ENCODE measurements at regions not wholly inside any gene's neighbourhood (a gene's known extent, or its start where the extent isn't known, plus 50 kb on each side); places are given as distances from the start of the nearest gene placed in this dataset.

DNA sequence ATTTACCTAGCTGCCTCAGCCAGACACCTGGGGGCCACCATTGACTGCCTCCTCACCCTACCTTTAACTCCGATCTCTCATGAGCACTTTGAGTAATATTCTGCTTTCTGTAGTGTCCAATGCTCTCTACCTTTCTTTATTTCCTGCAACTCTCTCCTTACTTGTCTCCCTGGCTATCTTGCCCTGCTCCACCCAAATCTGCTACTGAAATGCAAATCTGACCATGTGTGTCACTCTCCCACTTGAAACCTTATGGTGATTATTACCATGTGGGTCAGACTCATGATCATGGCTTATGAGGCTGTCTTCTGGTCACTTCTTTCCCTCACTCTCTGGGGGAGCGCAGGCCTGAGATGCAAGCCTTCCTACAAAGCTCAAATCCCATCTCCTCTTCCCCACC is 83.3 kb downstream of the INSIG2 start:
- DNase-seq = no peak

DNA sequence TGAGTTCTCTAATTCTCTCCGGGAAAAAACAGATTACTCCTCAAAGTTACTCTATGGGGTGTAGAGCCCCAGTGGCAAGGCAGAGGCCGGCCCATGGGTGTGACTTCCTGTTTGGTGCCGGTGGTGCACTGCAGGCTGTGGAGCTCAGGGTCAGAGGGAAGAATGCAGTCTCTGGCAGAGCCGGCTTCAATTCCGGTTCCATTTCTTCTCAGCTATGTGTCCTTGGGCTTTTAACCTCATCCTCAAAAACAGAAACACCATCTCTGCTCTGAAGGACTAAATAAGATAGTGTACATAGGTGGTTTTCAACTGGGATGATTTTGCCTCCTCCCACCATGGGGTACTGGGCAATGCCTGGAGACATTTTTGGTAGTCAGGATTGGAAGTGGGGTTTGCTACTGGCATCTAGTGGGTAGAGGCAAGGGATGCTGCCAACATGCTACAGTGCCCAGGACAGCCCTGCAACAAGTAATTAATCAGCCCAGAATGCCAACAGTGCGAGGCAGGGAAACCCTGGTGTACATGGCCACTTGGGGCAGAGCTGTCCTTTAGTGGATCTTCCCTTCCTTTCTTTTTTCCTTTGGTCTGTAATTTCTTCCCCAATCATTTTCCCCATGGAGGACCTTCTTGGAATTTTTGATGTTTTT is 81.2 kb downstream of the INSIG2 start:
- DNase-seq = no peak

DNA sequence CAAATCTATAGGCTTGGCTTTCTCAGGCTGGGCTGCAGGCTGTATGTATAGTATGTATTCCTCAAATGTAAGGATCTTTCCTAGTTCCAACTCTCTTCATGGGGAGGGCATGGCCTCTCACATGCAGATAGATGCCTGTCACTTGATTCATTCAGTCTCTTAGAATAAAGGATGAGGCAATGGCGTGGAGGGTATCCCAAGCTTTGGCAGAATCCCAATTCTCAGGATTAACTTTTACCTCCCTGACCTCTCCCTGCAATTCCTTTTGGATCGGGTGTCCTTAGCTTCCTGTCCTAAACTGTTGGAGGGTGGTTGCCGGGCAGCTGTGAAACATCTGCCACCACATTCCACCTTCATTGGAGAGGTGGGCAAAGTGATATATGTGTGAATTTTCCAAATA is 80.3 kb downstream of the INSIG2 start:
- no peak for DNase-seq

DNA sequence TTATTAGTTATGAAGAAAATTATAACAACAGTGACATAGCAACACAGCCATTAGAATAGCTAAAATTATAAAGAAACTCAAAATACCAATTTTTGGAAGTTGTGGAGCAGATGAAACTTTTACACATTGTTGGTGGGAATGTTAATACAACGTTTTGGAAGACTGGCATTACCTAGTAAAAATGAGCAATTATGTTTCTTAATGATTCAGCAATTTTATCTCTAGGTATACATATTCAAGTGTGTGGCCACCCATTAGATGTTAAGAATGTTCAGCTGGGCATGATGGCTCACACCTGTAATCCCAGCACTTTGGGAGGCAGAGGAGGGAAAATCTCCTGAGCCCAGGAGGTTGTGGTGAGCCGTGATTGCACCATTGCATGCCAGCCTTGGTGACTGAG is 78.8 kb downstream of the INSIG2 start:
- no peak for DNase-seq

DNA sequence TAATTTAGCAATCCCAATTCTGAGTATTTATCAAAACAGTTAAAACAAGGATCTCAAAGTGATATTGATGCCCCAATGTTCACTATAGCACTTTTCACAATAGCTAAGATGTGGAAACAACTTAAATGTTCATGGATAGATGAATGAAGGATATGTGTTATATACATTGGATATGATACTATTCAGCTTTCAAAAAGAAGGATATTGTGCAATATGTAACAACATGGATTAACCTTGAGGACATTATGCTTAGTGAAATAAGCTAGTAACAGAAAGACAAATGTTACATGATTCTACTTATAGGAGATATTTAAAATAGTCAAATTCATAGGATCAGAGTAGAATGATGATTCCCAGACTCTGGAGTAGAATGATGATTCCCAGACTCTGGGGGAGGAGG is 78.0 kb downstream of the INSIG2 start:
- no peak for DNase-seq

DNA sequence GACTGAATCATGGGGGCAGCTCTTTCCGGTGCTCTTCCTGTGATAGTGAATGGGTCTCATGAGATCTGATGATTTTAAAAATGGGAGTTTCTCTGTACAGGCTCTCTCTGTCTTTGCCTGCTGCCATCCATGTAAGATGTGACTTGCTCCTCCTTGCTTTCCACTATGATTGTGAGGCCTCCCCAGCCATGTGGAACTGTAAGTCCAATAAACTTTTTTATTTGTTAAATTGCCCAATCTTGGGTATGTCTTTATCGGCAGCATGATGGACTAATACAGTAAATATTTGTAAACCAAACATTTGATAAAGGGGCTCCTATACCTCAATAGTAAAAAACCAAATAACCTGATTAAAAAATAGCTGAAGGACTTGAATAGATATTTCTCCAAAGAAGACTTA is 77.3 kb downstream of the INSIG2 start:
- no peak for DNase-seq

All from activated T-cell treated with anti-CD3 and anti-CD28 coated beads for 4 hours (primary cell).